ENCODE measurements at regions not wholly inside any gene's neighbourhood (a gene's known extent, or its start where the extent isn't known, plus 50 kb on each side); places are given as distances from the start of the nearest gene placed in this dataset.

GRCh38 chr20:23277316-23277715 is 73.3 kb upstream of the NXT1 start:
- H3K36me3 ChIP-seq (ENCODE audit: control insufficient read depth, low read depth, low read length): no peaks in the 10 kb centered on the region
- peaks cover 5% of the 10 kb centered on the region for H3K4me1 ChIP-seq (ENCODE audit: control insufficient read depth, low read depth, low read length)
- H3K27ac ChIP-seq (ENCODE audit: low read length): no peak overlapping the region
- H3K9me3 ChIP-seq (ENCODE audit: control insufficient read depth, low read depth, low read length): no peaks in the 10 kb centered on the region
- no peaks in the 10 kb centered on the region for H3K27me3 ChIP-seq (ENCODE audit: control insufficient read depth, insufficient read depth, low read length)
- no peak overlapping the region for H3K4me3 ChIP-seq (ENCODE audit: low read length)
- no peak overlapping the region for H3K9ac ChIP-seq (ENCODE audit: low read length)

- no peaks in the 10 kb centered on the region for H3K36me3 ChIP-seq (ENCODE audit: control insufficient read depth, low read depth, low read length)
- H3K4me3 ChIP-seq (ENCODE audit: low read length): no peak overlapping the region
- no peaks in the 10 kb centered on the region for H3K4me1 ChIP-seq (ENCODE audit: control insufficient read depth, low read depth, low read length)
- peaks cover 3% of the 10 kb centered on the region for H3K27me3 ChIP-seq (ENCODE audit: control insufficient read depth, insufficient read depth, low read length)
- H3K27ac ChIP-seq (ENCODE audit: low read length): no peak overlapping the region
- H3K9me3 ChIP-seq (ENCODE audit: control insufficient read depth, low read depth, low read length): no peaks in the 10 kb centered on the region
- no peak overlapping the region for H3K9ac ChIP-seq (ENCODE audit: low read length)
These were observed 76.8 kb upstream of the NXT1 start for GRCh38 chr20:23273776-23274175.

GRCh38 chr20:23272176-23273029 is 78.2 kb upstream of the NXT1 start:
- H3K4me3 ChIP-seq (ENCODE audit: low read length): no peak overlapping the region
- peaks cover 3% of the 10 kb centered on the region for H3K27me3 ChIP-seq (ENCODE audit: control insufficient read depth, insufficient read depth, low read length)
- no peaks in the 10 kb centered on the region for H3K36me3 ChIP-seq (ENCODE audit: control insufficient read depth, low read depth, low read length)
- H3K4me1 ChIP-seq (ENCODE audit: control insufficient read depth, low read depth, low read length): no peaks in the 10 kb centered on the region
- no peaks in the 10 kb centered on the region for H3K9me3 ChIP-seq (ENCODE audit: control insufficient read depth, low read depth, low read length)
- no peak overlapping the region for H3K27ac ChIP-seq (ENCODE audit: low read length)
- no peak overlapping the region for H3K9ac ChIP-seq (ENCODE audit: low read length)

- H3K27me3 ChIP-seq (ENCODE audit: control insufficient read depth, insufficient read depth, low read length): peaks cover 3% of the 10 kb centered on the region
- no peak overlapping the region for H3K9ac ChIP-seq (ENCODE audit: low read length)
- H3K27ac ChIP-seq (ENCODE audit: low read length): no peak overlapping the region
- H3K36me3 ChIP-seq (ENCODE audit: control insufficient read depth, low read depth, low read length): no peaks in the 10 kb centered on the region
- no peaks in the 10 kb centered on the region for H3K9me3 ChIP-seq (ENCODE audit: control insufficient read depth, low read depth, low read length)
- no peak overlapping the region for H3K4me3 ChIP-seq (ENCODE audit: low read length)
- no peaks in the 10 kb centered on the region for H3K4me1 ChIP-seq (ENCODE audit: control insufficient read depth, low read depth, low read length)
These were observed 80.1 kb upstream of the NXT1 start for GRCh38 chr20:23270382-23270911.

GRCh38 chr20:23269954-23270353 is 80.6 kb upstream of the NXT1 start:
- H3K36me3 ChIP-seq (ENCODE audit: control insufficient read depth, low read depth, low read length): no peaks in the 10 kb centered on the region
- no peak overlapping the region for H3K4me3 ChIP-seq (ENCODE audit: low read length)
- H3K27ac ChIP-seq (ENCODE audit: low read length): no peak overlapping the region
- H3K9ac ChIP-seq (ENCODE audit: low read length): no peak overlapping the region
- no peaks in the 10 kb centered on the region for H3K4me1 ChIP-seq (ENCODE audit: control insufficient read depth, low read depth, low read length)
- peaks cover 3% of the 10 kb centered on the region for H3K27me3 ChIP-seq (ENCODE audit: control insufficient read depth, insufficient read depth, low read length)
- H3K9me3 ChIP-seq (ENCODE audit: control insufficient read depth, low read depth, low read length): no peaks in the 10 kb centered on the region

- peaks cover 3% of the 10 kb centered on the region for H3K27me3 ChIP-seq (ENCODE audit: control insufficient read depth, insufficient read depth, low read length)
- no peaks in the 10 kb centered on the region for H3K4me1 ChIP-seq (ENCODE audit: control insufficient read depth, low read depth, low read length)
- no peak overlapping the region for H3K27ac ChIP-seq (ENCODE audit: low read length)
- no peak overlapping the region for H3K9ac ChIP-seq (ENCODE audit: low read length)
- no peaks in the 10 kb centered on the region for H3K36me3 ChIP-seq (ENCODE audit: control insufficient read depth, low read depth, low read length)
- H3K9me3 ChIP-seq (ENCODE audit: control insufficient read depth, low read depth, low read length): no peaks in the 10 kb centered on the region
- no peak overlapping the region for H3K4me3 ChIP-seq (ENCODE audit: low read length)
These were observed 81.7 kb upstream of the NXT1 start for GRCh38 chr20:23268792-23269354.

GRCh38 chr20:23267909-23268308 is 82.7 kb upstream of the NXT1 start:
- Histone ChIP-seq H3K27ac (ENCODE audit: low read length) (no peak overlapping the region), H3K4me1 (ENCODE audit: control insufficient read depth, low read depth, low read length) (no peaks in the 10 kb centered on the region), H3K9me3 (ENCODE audit: control insufficient read depth, low read depth, low read length) (no peaks in the 10 kb centered on the region), H3K27me3 (ENCODE audit: control insufficient read depth, insufficient read depth, low read length) (peaks cover 3% of the 10 kb centered on the region), H3K36me3 (ENCODE audit: control insufficient read depth, low read depth, low read length) (no peaks in the 10 kb centered on the region), H3K9ac (ENCODE audit: low read length) (no peak overlapping the region), H3K4me3 (ENCODE audit: low read length) (no peak overlapping the region)

- no peaks in the 10 kb centered on the region for H3K9me3 ChIP-seq (ENCODE audit: control insufficient read depth, low read depth, low read length)
- H3K4me3 ChIP-seq (ENCODE audit: low read length): no peak overlapping the region
- H3K4me1 ChIP-seq (ENCODE audit: control insufficient read depth, low read depth, low read length): no peaks in the 10 kb centered on the region
- no peaks in the 10 kb centered on the region for H3K36me3 ChIP-seq (ENCODE audit: control insufficient read depth, low read depth, low read length)
- no peak overlapping the region for H3K27ac ChIP-seq (ENCODE audit: low read length)
- H3K27me3 ChIP-seq (ENCODE audit: control insufficient read depth, insufficient read depth, low read length): peaks cover 3% of the 10 kb centered on the region
- no peak overlapping the region for H3K9ac ChIP-seq (ENCODE audit: low read length)
These were observed 83.8 kb upstream of the NXT1 start for GRCh38 chr20:23266530-23267398.

GRCh38 chr20:23265226-23265625 is 85.4 kb upstream of the NXT1 start:
- Histone ChIP-seq H3K27ac (ENCODE audit: low read length) (no peak overlapping the region), H3K9me3 (ENCODE audit: control insufficient read depth, low read depth, low read length) (no peaks in the 10 kb centered on the region), H3K9ac (ENCODE audit: low read length) (no peak overlapping the region), H3K4me1 (ENCODE audit: control insufficient read depth, low read depth, low read length) (no peaks in the 10 kb centered on the region), H3K27me3 (ENCODE audit: control insufficient read depth, insufficient read depth, low read length) (no peaks in the 10 kb centered on the region), H3K36me3 (ENCODE audit: control insufficient read depth, low read depth, low read length) (no peaks in the 10 kb centered on the region), H3K4me3 (ENCODE audit: low read length) (no peak overlapping the region)

GRCh38 chr20:23264545-23264944 is 86.0 kb upstream of the NXT1 start:
- H3K9ac ChIP-seq (ENCODE audit: low read length): no peak overlapping the region
- no peak overlapping the region for H3K27ac ChIP-seq (ENCODE audit: low read length)
- no peak overlapping the region for H3K4me3 ChIP-seq (ENCODE audit: low read length)
- no peaks in the 10 kb centered on the region for H3K36me3 ChIP-seq (ENCODE audit: control insufficient read depth, low read depth, low read length)
- H3K9me3 ChIP-seq (ENCODE audit: control insufficient read depth, low read depth, low read length): no peaks in the 10 kb centered on the region
- no peaks in the 10 kb centered on the region for H3K27me3 ChIP-seq (ENCODE audit: control insufficient read depth, insufficient read depth, low read length)
- no peaks in the 10 kb centered on the region for H3K4me1 ChIP-seq (ENCODE audit: control insufficient read depth, low read depth, low read length)

GRCh38 chr20:23260181-23260840 is 90.3 kb upstream of the NXT1 start:
- Histone ChIP-seq H3K4me3 (ENCODE audit: low read length) (no peak overlapping the region), H3K27me3 (ENCODE audit: control insufficient read depth, insufficient read depth, low read length) (no peaks in the 10 kb centered on the region), H3K9me3 (ENCODE audit: control insufficient read depth, low read depth, low read length) (no peaks in the 10 kb centered on the region), H3K4me1 (ENCODE audit: control insufficient read depth, low read depth, low read length) (peaks cover 9% of the 10 kb centered on the region), H3K36me3 (ENCODE audit: control insufficient read depth, low read depth, low read length) (no peaks in the 10 kb centered on the region), H3K27ac (ENCODE audit: low read length) (no peak overlapping the region), H3K9ac (ENCODE audit: low read length) (no peak overlapping the region)

Data from iPS-18a (cell line).